ENCODE measurements at regions not wholly inside any gene's neighbourhood (a gene's known extent, or its start where the extent isn't known, plus 50 kb on each side); places are given as distances from the start of the nearest gene placed in this dataset.

DNA sequence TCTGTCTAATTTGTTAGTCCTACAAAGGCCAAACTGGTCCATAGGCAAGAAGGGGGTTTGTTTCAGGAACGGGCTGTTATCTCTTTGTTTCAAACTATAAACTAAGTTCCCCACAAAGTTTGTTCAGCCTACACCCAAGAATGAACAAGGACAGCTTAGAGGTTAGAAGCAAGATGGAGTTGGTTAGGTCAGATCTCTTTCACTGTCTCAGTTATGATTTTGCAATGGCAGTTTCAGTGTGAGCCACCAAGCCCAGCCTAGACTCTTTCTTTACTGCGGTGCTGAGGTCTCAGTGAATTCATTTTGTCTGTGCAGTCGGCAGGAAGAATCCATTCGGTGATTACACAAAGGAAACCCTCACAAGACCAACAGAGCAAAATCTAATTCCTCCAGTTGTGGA, 56.6 kb upstream of the ABCC4 start:
- no peak overlapping the region for H3K4me3 ChIP-seq
- 80 to 94% methylated on average over 4 of the region's 4 CpGs for WGBS, 2 donors
- no peaks in the 10 kb centered on the region for H3K4me1 ChIP-seq
- no peak overlapping the region for H3K27ac ChIP-seq
- no peak for TF ChIP-seq POLR2A (IDR thresholded peaks at IDR 0.05)
- TF ChIP-seq, protein P1, sequence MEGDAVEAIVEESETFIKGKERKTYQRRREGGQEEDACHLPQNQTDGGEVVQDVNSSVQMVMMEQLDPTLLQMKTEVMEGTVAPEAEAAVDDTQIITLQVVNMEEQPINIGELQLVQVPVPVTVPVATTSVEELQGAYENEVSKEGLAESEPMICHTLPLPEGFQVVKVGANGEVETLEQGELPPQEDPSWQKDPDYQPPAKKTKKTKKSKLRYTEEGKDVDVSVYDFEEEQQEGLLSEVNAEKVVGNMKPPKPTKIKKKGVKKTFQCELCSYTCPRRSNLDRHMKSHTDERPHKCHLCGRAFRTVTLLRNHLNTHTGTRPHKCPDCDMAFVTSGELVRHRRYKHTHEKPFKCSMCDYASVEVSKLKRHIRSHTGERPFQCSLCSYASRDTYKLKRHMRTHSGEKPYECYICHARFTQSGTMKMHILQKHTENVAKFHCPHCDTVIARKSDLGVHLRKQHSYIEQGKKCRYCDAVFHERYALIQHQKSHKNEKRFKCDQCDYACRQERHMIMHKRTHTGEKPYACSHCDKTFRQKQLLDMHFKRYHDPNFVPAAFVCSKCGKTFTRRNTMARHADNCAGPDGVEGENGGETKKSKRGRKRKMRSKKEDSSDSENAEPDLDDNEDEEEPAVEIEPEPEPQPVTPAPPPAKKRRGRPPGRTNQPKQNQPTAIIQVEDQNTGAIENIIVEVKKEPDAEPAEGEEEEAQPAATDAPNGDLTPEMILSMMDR (IDR thresholded peaks at IDR 0.05): no peak
- H3K9me3 ChIP-seq: no peaks in the 10 kb centered on the region
- H3K36me3 ChIP-seq (ENCODE audit: low read depth, missing control alignments): no peaks in the 10 kb centered on the region
- DNase-seq: no peak
- no peaks in the 10 kb centered on the region for H3K27me3 ChIP-seq
- intact Hi-C loops (cut with DNase I; ENCODE audit: low total_unique reads): no loop called here

DNA sequence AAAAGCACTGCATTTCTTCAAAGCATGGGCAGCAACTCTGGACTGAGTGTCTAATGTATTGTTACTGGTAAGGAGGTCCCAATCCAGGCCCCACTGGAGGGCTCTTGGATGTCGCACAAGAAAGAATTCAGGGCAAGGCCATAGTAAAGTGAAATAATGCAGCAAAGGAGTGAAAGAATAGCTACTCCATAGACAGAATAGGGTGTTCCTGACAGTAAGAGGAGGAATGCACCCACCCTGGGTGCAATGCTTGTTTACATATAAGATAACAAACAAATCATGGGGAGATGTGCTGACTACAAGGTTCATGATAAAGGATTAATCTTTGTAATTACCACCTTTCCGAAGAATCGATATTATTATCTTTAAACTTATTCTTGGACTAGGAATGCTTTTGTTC, 58.8 kb upstream of the ABCC4 start:
- WGBS, 2 donors: 51 to 56% methylated on average over 3 of the region's 3 CpGs
- no peaks in the 10 kb centered on the region for H3K36me3 ChIP-seq (ENCODE audit: low read depth, missing control alignments)
- intact Hi-C loops (cut with DNase I; ENCODE audit: low total_unique reads): no loop called here
- no peak for TF ChIP-seq POLR2A (IDR thresholded peaks at IDR 0.05)
- TF ChIP-seq, protein P1 (IDR thresholded peaks at IDR 0.05): no peak
- DNase-seq: no peak
- H3K27me3 ChIP-seq: no peaks in the 10 kb centered on the region
- H3K27ac ChIP-seq: no peak overlapping the region
- no peaks in the 10 kb centered on the region for H3K4me1 ChIP-seq
- H3K4me3 ChIP-seq: no peak overlapping the region
- H3K9me3 ChIP-seq: no peaks in the 10 kb centered on the region

DNA sequence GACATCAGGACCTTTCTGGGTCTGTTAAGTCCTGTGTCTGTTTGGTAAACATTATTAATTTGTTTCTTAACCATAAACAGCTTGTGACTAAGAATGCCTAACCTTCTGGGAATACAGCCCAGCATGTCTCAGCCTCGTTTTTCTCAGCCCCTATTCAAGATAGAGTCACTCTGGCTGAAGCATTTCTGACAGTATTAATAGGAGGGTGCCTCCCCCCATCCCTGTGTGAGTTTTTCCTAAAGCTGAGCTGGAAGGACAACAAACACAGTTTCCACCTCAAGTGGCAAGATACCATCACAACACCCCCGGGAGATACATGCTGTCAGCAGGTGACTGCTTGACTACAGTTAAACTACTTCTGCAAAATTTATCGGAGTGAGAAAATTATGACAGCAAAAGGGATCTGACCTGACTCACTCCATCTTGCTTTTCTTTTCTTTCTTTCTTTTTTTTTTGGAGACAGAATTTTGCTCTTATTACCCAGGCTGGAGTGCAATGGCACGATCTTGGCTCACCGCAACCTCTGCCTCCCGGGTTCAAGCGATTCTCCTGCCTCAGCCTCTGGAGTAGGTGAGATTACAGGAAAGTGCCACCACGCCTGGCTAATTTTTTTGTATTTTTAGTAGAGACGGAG, 59.3 kb upstream of the ABCC4 start:
- TF ChIP-seq POLR2A (IDR thresholded peaks at IDR 0.05): no peak
- TF ChIP-seq, protein P1 (IDR thresholded peaks at IDR 0.05): no peak
- H3K4me3 ChIP-seq: no peak overlapping the region
- intact Hi-C loops (cut with DNase I; ENCODE audit: low total_unique reads): no loop called here
- 76 to 85% methylated on average over 9 of the region's 9 CpGs for WGBS, 2 donors
- no peaks in the 10 kb centered on the region for H3K4me1 ChIP-seq
- no peak for DNase-seq
- no peaks in the 10 kb centered on the region for H3K9me3 ChIP-seq
- H3K27ac ChIP-seq: no peak overlapping the region
- H3K36me3 ChIP-seq (ENCODE audit: low read depth, missing control alignments): no peaks in the 10 kb centered on the region
- H3K27me3 ChIP-seq: no peaks in the 10 kb centered on the region

DNA sequence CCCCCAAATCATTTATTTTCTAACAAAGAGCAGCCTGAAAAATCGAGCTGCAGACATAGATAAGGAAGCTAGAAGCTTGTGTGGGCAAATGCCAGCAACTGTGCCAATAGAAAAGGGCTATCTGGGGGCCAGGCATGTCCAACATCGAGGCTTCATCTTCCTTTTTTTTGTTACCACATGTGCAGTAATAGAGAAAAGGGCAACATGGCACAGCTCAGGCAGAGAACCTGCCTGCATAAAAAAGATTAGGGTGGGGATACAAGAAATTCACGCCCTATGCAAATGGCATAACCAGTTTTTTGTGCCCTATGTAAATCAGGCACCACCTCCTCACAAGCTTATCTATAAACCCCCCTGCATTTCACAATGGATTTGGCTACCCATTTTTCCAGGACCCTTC, 60.4 kb upstream of the ABCC4 start:
- Histone ChIP-seq H3K27ac (no peak overlapping the region), H3K36me3 (ENCODE audit: low read depth, missing control alignments) (no peaks in the 10 kb centered on the region), H3K4me1 (no peaks in the 10 kb centered on the region), H3K9me3 (no peaks in the 10 kb centered on the region), H3K27me3 (no peaks in the 10 kb centered on the region), H3K4me3 (no peak overlapping the region)
- intact Hi-C loops (cut with DNase I; ENCODE audit: low total_unique reads): no loop called here
- TF ChIP-seq, protein P1 (IDR thresholded peaks at IDR 0.05): no peak
- TF ChIP-seq POLR2A (IDR thresholded peaks at IDR 0.05): no peak
- WGBS, 2 donors: 76 to 77% methylated on average over 3 of the region's 3 CpGs
- no peak for DNase-seq

DNA sequence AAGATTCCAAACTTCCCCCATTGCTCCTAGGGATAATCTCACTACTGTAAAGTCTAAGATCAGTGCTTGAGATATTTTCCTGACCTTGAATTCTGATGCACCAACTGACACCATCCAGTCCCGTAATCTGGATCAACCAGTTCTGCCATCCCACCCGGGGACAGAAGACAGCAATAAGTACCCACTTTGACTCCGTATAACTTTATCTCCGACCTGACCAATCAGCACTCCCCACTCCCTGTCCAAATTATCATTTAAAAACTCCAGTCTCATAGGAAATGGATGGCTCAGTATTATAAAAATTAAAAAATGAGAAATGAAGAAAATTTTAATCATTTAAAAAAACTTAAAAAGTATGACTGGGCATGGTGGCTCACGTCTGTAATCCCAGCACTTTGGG, 61.4 kb upstream of the ABCC4 start:
- intact Hi-C loops (cut with DNase I; ENCODE audit: low total_unique reads): no loop called here
- Histone ChIP-seq H3K27ac (no peak overlapping the region), H3K36me3 (ENCODE audit: low read depth, missing control alignments) (no peaks in the 10 kb centered on the region), H3K27me3 (no peaks in the 10 kb centered on the region), H3K4me3 (no peak overlapping the region), H3K4me1 (no peaks in the 10 kb centered on the region), H3K9me3 (no peaks in the 10 kb centered on the region)
- 75 to 89% methylated on average over 5 of the region's 5 CpGs for WGBS, 2 donors
- DNase-seq: no peak
- no peak for TF ChIP-seq POLR2A (IDR thresholded peaks at IDR 0.05)
- TF ChIP-seq, protein P1 (IDR thresholded peaks at IDR 0.05): no peak

Measured in testis (tissue), 2 donors.